Stimulated activated CD4-positive, alpha-beta T cell treated with anti-CD3 and anti-CD28 coated beads, Interleukin-2, amount 100 ng/mL, for 48 hours (primary cell): ENCODE measurements at regions not wholly inside any gene's neighbourhood (a gene's known extent, or its start where the extent isn't known, plus 50 kb on each side); places are given as distances from the start of the nearest gene placed in this dataset.
"Not testable (repeated sequence)": the region's sequence is repeated elsewhere in the genome, so short reads cannot be mapped to it uniquely, and the experiment has no call there.

Experiments used
- DNase-seq, 2 donors: peaks; one replicate each; pipeline ENCODE4 v3.0.0-alpha.2; 2020

GRCh38 chr5:87780831-87781760, 368.4 kb upstream of the CCNH start:
- peak; percentile 62 to 63 for DNase-seq

GRCh38 chr5:87778876-87779275, 366.1 kb upstream of the CCNH start:
- DNase-seq: no peak

- DNase-seq: no peak
These were observed 365.1 kb upstream of the CCNH start for GRCh38 chr5:87777877-87778276.

GRCh38 chr5:87776785-87777184, 364.1 kb upstream of the CCNH start:
- no peak for DNase-seq

GRCh38 chr5:87776302-87776701, 363.6 kb upstream of the CCNH start:
- DNase-seq: not testable (repeated sequence)

- DNase-seq: no peak
These were observed 362.5 kb upstream of the CCNH start for GRCh38 chr5:87775228-87775627.

- no peak for DNase-seq
These were observed 362.1 kb upstream of the CCNH start for GRCh38 chr5:87774804-87775203.

GRCh38 chr5:87770601-87771121, 357.9 kb upstream of the CCNH start:
- no peak for DNase-seq

- no peak for DNase-seq
These were observed 357.4 kb upstream of the CCNH start for GRCh38 chr5:87770016-87770570.

- DNase-seq: no peak
These were observed 356.4 kb upstream of the CCNH start for GRCh38 chr5:87769157-87769556.

- no peak for DNase-seq
These were observed 355.5 kb upstream of the CCNH start for GRCh38 chr5:87768190-87768589.

- DNase-seq: no peak
These were observed 352.3 kb upstream of the CCNH start for GRCh38 chr5:87765009-87765408.

GRCh38 chr5:87762631-87763030, 349.9 kb upstream of the CCNH start:
- no peak for DNase-seq

GRCh38 chr5:87756951-87757350, 344.2 kb upstream of the CCNH start:
- DNase-seq: no peak

- no peak for DNase-seq
These were observed 342.6 kb upstream of the CCNH start for GRCh38 chr5:87755360-87755759.

GRCh38 chr5:87754009-87754757, 341.5 kb upstream of the CCNH start:
- no peak for DNase-seq

- DNase-seq: no peak
These were observed 339.6 kb upstream of the CCNH start for GRCh38 chr5:87752362-87752761.

GRCh38 chr5:87751824-87752223, 339.1 kb upstream of the CCNH start:
- DNase-seq: no peak

GRCh38 chr5:87746891-87747377, 334.2 kb upstream of the CCNH start:
- DNase-seq: no peak

GRCh38 chr5:87746341-87746740, 333.6 kb upstream of the CCNH start:
- no peak for DNase-seq

- no peak for DNase-seq
These were observed 329.2 kb upstream of the CCNH start for GRCh38 chr5:87741881-87742280.

GRCh38 chr5:87735923-87736322, 323.2 kb upstream of the CCNH start:
- no peak for DNase-seq

- DNase-seq: no peak
These were observed 321.2 kb upstream of the CCNH start for GRCh38 chr5:87733897-87734296.
